Keratinocyte (primary cell): ENCODE measurements at regions not wholly inside any gene's neighbourhood (a gene's known extent, or its start where the extent isn't known, plus 50 kb on each side); places are given as distances from the start of the nearest gene placed in this dataset.

Experiments used
- DNase-seq: peaks from one replicate; pipeline ENCODE4 v3.0.0-alpha.2; 2011; ENCODE audit warnings: low read depth, missing footprints, low spot score
- FAIRE-seq: peaks from 2 replicates; lab custom pipeline; 2011; peaks lifted over from hg19 to GRCh38; lab: Jason Lieb, UNC
- H2AFZ ChIP-seq: 2 replicates; pipeline ENCODE4 v1.6.0; 2012; ENCODE audit warnings: low read length, control low read depth, inconsistent platforms; ENCODE audit not compliant: control insufficient read depth
- H3K27ac ChIP-seq: 2 replicates; pipeline ENCODE4 v1.5.1; 2011; ENCODE audit warnings: low read length; ENCODE audit not compliant: control insufficient read depth, insufficient read depth
- H3K27me3 ChIP-seq: 3 replicates; pipeline ENCODE4 v1.6.0; 2011; ENCODE audit warnings: low read length; ENCODE audit not compliant: control insufficient read depth, insufficient read depth; ENCODE audit errors: extremely low read depth
- H3K36me3 ChIP-seq, 2 experiments: 2 replicates in 1 of 2; 3 replicates in 1 of 2; pipeline ENCODE4 v1.5.1; 2011; ENCODE audit warnings: low read length in 2 of 2, mild to moderate bottlenecking in 1 of 2; ENCODE audit not compliant: control insufficient read depth in 2 of 2, insufficient read depth in 2 of 2; ENCODE audit errors: extremely low read depth in 1 of 2
- H3K4me1 ChIP-seq: 3 replicates; pipeline ENCODE4 v1.5.1; 2011; ENCODE audit warnings: low read length; ENCODE audit not compliant: control insufficient read depth, insufficient read depth; ENCODE audit errors: extremely low read depth
- H3K4me2 ChIP-seq: 3 replicates; pipeline ENCODE4 v1.6.0; 2011; ENCODE audit warnings: low read depth, low read length; ENCODE audit not compliant: control insufficient read depth, insufficient read depth; ENCODE audit errors: extremely low read depth
- H3K4me3 ChIP-seq, 3 experiments: fragments of 200-600 bp in 1 of 3; sonication (generic) in 1 of 3; 2 replicates in 2 of 3; 3 replicates in 1 of 3; pipeline ENCODE4 v1.5.1; 2011 to 2016; ENCODE audit warnings: low read length in 3 of 3, mild to moderate bottlenecking in 3 of 3, control low read depth in 2 of 3, inconsistent platforms in 1 of 3, low read depth in 1 of 3, mixed read lengths in 1 of 3, mixed run types in 1 of 3, moderate library complexity in 1 of 3; ENCODE audit not compliant: control insufficient read depth in 2 of 3, insufficient read depth in 2 of 3; ENCODE audit errors: extremely low read depth in 1 of 3
- H3K79me2 ChIP-seq: 2 replicates; pipeline ENCODE4 v1.6.0; 2012; ENCODE audit warnings: low read length; ENCODE audit not compliant: control insufficient read depth, insufficient read depth
- H3K9ac ChIP-seq: 3 replicates; pipeline ENCODE4 v1.6.0; 2011; ENCODE audit warnings: low read length; ENCODE audit not compliant: control insufficient read depth, insufficient read depth; ENCODE audit errors: extremely low read depth
- H3K9me1 ChIP-seq: 3 replicates; pipeline ENCODE4 v1.6.0; 2011; ENCODE audit warnings: low read length; ENCODE audit not compliant: control insufficient read depth, insufficient read depth; ENCODE audit errors: extremely low read depth
- H3K9me3 ChIP-seq: 2 replicates; pipeline ENCODE4 v1.5.1; 2012; ENCODE audit warnings: low read depth, low read length; ENCODE audit not compliant: control insufficient read depth
- H4K20me1 ChIP-seq: 3 replicates; pipeline ENCODE4 v1.6.0; 2011; ENCODE audit warnings: low read length; ENCODE audit not compliant: control insufficient read depth, insufficient read depth; ENCODE audit errors: extremely low read depth
- EZH2 ChIP-seq: IDR thresholded peaks from one replicate; pipeline ENCODE4 v1.6.1; 2012; ENCODE audit warnings: inconsistent platforms, mild to moderate bottlenecking, low read length, moderate library complexity
- dilution Hi-C: fragments of 300-500 bp; cut with MboI; formaldehyde crosslinking; loops from one replicate; pipeline ENCODE4 v1.7.0; 2020; ENCODE audit warnings: low sequenced_read_pairs; ENCODE audit not compliant: extremely low pct_ligation_motif_present
- TF ChIP-seq, protein P1 (sequence below), 3 experiments: IDR thresholded peaks in 1 of 3; conservative IDR thresholded peaks in 1 of 3; optimal IDR thresholded peaks in 1 of 3; 2 replicates in 2 of 3; 3 replicates in 1 of 3; pipeline versions ENCODE3 to v1.5.1; 2011; ENCODE audit warnings: low read length in 3 of 3, mild to moderate bottlenecking in 3 of 3, moderate library complexity in 2 of 3, control low read depth in 1 of 3, inconsistent platforms in 1 of 3; ENCODE audit not compliant: insufficient read depth in 2 of 3; ENCODE audit errors: extremely low read depth in 1 of 3

DNA sequence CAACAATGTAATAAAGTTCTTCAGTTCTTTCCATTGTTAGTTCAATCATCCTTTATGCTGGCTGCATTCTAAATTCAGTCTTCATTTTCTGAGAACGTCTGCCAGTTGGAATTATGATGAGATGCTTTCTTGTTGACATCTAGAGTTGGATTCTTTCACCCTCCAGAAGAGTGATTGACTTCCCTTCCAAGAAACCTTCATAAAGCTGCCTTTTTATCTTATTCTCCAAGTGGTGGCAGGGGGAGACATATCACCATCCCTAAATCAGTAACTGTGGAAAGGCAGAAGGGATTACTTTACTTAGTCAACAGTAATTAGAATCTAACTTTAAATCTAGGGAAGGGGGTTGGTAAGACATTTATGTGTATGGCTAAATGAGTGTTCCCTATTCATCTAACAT, 86.8 kb upstream of the GULP1 start:
- H4K20me1 ChIP-seq, result no peaks in the 10 kb centered on the region
- H3K79me2 ChIP-seq, result no peaks in the 10 kb centered on the region
- H2AFZ ChIP-seq, result no peak overlapping the region
- no peaks in the 10 kb centered on the region for H3K9me3 ChIP-seq
- H3K9ac ChIP-seq, result no peak overlapping the region
- H3K4me1 ChIP-seq, result peaks cover 1% of the 10 kb centered on the region
- H3K4me3 ChIP-seq, result no peak overlapping the region
- no peak overlapping the region for H3K27ac ChIP-seq
- no peaks in the 10 kb centered on the region for H3K9me1 ChIP-seq
- DNase-seq (no peak), FAIRE-seq (no peak)
- no peak overlapping the region for H3K4me2 ChIP-seq
- no peak for TF ChIP-seq EZH2
- TF ChIP-seq, protein P1, sequence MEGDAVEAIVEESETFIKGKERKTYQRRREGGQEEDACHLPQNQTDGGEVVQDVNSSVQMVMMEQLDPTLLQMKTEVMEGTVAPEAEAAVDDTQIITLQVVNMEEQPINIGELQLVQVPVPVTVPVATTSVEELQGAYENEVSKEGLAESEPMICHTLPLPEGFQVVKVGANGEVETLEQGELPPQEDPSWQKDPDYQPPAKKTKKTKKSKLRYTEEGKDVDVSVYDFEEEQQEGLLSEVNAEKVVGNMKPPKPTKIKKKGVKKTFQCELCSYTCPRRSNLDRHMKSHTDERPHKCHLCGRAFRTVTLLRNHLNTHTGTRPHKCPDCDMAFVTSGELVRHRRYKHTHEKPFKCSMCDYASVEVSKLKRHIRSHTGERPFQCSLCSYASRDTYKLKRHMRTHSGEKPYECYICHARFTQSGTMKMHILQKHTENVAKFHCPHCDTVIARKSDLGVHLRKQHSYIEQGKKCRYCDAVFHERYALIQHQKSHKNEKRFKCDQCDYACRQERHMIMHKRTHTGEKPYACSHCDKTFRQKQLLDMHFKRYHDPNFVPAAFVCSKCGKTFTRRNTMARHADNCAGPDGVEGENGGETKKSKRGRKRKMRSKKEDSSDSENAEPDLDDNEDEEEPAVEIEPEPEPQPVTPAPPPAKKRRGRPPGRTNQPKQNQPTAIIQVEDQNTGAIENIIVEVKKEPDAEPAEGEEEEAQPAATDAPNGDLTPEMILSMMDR (optimal IDR thresholded peaks at IDR 0.05 in 1 of 3, IDR thresholded peaks at IDR 0.05 in 1 of 3, conservative IDR thresholded peaks at IDR 0.05 in 1 of 3; ENCODE audit: extremely low read depth in 1 of 3, insufficient read depth in 2 of 3, low read length in 3 of 3), result no peak
- dilution Hi-C loops, result no loop called here
- H3K27me3 ChIP-seq, result no peaks in the 10 kb centered on the region
- no peaks in the 10 kb centered on the region for H3K36me3 ChIP-seq

DNA sequence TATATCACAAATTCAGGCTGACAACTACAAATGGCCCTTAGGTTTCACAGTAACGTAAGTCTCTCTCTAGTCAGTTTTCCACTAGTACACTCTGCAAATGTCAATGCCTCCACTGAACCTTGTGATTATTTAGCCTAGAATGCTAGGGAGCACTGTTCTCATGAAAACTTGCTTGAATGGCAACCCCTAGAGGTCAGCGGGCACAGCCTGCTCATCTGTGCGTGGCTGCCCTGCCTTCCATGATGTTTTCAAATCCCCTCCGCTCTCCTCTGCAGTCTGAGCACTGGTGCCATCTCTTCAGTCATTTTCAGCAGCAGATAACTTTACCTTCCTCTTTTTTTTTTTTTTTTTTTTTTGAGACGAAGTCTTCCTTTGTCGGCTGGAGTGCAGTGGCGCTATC, 84.1 kb upstream of the GULP1 start:
- dilution Hi-C loops, result no loop called here
- H2AFZ ChIP-seq, result no peak overlapping the region
- FAIRE-seq (no peak), DNase-seq (no peak)
- no peaks in the 10 kb centered on the region for H3K79me2 ChIP-seq
- H3K9me1 ChIP-seq, result no peaks in the 10 kb centered on the region
- H3K27ac ChIP-seq, result no peak overlapping the region
- H3K4me2 ChIP-seq, result no peak overlapping the region
- H3K4me3 ChIP-seq, result no peak overlapping the region
- no peaks in the 10 kb centered on the region for H4K20me1 ChIP-seq
- no peaks in the 10 kb centered on the region for H3K4me1 ChIP-seq
- no peak overlapping the region for H3K9ac ChIP-seq
- TF ChIP-seq, protein P1 (optimal IDR thresholded peaks at IDR 0.05 in 1 of 3, IDR thresholded peaks at IDR 0.05 in 1 of 3, conservative IDR thresholded peaks at IDR 0.05 in 1 of 3; ENCODE audit: extremely low read depth in 1 of 3, insufficient read depth in 2 of 3, low read length in 3 of 3), result no peak
- TF ChIP-seq EZH2, result no peak
- no peaks in the 10 kb centered on the region for H3K9me3 ChIP-seq
- H3K27me3 ChIP-seq, result no peaks in the 10 kb centered on the region
- H3K36me3 ChIP-seq, result no peaks in the 10 kb centered on the region
